GM21619 (cell line): ENCODE measurements at regions not wholly inside any gene's neighbourhood (a gene's known extent, or its start where the extent isn't known, plus 50 kb on each side); places are given as distances from the start of the nearest gene placed in this dataset.

Experiments used
- ATAC-seq: cut with Tn5 transposase; IDR thresholded peaks from one replicate; pipeline ENCODE4 v1.9.1; 2021; ENCODE audit not compliant: unreplicated experiment

DNA sequence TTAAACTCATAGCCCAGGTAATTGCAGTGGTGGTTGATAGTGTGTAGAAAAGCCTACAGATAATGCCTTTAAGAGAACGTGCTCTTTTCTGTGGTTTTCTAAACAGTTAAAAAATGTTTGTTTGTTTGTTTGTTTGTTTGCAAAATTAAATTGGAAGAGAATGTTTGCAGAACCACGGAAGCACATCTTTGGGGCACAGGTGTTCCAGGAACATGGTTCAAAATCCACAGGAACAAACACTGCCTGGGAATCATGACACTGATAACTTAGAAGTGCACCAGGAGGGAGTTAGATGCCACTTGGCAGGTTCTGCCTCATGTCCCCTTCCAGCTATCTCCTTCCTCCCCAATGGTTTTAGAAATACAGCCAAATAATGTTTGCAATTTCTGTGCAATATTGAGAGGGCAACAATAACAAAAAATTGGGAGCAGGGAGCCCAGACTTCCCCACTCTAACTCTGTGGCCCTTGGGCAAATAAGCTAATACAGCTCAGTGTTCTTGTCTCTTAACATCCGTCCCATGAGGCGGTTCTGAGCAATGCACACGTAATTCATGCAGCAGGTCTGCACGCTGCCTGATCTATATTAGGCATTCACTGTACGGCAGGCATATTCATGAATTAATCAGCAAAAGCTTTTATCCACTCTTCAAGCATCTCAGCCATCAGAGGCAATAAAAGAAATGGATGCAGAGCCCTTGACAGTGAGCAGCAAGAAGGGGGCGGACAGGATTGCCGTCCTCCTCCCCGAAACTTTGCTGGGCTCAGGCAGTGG is 274.3 kb upstream of the FOXQ1 start:
- no peak for ATAC-seq

DNA sequence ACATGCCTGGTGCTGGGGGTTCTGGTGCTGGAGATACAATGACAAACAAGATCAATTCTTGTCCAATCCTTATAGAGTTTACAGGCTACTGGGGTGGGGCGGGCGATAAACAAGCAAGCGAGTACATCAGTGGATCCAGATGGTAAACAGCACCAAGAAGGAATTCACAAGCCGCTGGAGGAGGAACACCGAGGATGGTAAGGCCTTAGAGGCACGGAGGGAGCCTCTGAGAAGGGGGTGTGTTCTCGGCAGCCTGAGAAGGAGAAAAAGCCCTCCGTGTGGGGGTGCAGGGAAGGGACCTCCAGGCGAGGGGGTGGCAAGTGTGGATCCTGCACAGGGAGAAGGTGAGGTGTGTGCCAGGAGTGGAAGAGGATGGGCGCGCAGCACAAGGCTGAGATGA is 276.5 kb upstream of the FOXQ1 start:
- ATAC-seq = no peak

GRCh38 chr6:1031720-1032119 is 280.2 kb upstream of the FOXQ1 start:
- no peak for ATAC-seq

GRCh38 chr6:1029141-1029540 is 282.8 kb upstream of the FOXQ1 start:
- ATAC-seq = no peak

GRCh38 chr6:1028723-1029122 is 283.2 kb upstream of the FOXQ1 start:
- ATAC-seq = no peak

DNA sequence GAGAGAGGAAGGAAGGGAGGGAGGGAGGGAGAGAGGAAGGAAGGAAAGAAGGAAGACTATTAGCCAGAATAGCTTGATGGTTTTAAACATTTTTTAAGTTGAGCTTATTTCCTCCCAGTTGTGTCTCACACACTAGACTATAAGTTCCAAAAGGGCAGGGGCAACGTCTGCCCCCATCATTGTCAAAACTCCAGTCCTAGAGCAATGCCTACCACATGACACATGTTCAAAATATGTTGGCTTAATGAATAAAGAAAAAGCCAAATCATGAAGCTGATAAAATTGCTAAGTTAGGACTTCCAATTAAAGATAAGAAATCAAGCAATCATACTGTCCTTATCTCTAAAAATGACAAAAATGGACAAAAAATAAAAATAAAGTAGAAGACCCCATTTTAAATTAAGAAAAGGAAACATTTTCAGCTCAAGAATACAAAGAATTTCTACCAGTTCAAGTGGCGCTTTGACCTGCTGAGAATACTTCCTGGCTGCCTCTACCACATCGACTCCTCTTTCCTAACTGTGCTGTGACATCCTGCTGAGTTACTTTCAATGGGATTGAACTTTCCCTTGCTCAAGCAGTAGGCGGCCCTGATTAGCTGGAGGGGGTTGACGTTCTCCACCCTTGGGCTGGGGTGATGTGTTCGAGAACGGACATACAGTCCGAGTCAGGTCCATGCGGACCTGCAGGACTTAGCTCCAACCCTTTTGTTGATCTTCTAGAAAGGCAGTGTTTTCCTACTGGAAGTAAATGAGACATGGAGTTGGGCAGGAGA is 283.9 kb upstream of the FOXQ1 start:
- ATAC-seq = no peak

DNA sequence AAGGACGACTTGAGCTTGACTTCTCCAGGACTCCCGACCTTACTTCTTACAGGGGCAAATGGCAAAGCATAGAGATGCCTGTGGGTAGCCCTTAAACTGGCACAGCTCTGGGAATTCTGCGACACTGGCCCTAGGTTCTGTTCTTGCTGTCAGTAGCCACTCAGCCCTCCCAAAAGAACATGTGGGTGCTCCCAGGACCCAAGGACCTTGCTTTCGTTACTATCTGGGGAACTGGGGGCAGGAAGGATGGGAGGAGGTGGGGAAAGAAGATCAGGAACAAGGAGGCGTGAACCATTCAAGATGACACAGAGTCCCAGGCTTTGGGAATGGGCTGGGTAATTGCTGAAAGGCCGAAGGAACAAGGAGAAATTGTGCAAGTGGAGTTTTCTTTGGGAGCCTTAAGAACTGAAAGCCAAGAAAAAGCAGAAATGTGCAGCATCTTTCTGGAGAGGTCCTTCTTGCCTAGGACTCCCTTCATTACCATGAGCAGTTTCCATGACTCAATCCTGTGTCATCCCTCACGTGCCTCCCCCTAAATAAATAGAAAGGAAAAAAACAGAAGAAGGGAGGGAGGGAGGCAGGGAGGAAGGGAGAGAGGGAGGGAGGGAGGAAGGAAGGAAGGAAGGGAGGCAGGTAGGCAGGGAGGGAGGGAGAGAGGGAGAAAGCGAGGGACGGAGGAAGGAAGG is 284.6 kb upstream of the FOXQ1 start:
- no peak for ATAC-seq

- ATAC-seq = no peak
Measured at GRCh38 chr6:1025821-1026220, 286.1 kb upstream of the FOXQ1 start.

- ATAC-seq = no peak
Measured at GRCh38 chr6:1024587-1024986, 287.3 kb upstream of the FOXQ1 start.

- no peak for ATAC-seq
Measured at GRCh38 chr6:1024161-1024560, 287.7 kb upstream of the FOXQ1 start.

- ATAC-seq = no peak
Measured at GRCh38 chr6:1023229-1023628, 288.7 kb upstream of the FOXQ1 start.

GRCh38 chr6:1022719-1023118 is 289.2 kb upstream of the FOXQ1 start:
- ATAC-seq = no peak

DNA sequence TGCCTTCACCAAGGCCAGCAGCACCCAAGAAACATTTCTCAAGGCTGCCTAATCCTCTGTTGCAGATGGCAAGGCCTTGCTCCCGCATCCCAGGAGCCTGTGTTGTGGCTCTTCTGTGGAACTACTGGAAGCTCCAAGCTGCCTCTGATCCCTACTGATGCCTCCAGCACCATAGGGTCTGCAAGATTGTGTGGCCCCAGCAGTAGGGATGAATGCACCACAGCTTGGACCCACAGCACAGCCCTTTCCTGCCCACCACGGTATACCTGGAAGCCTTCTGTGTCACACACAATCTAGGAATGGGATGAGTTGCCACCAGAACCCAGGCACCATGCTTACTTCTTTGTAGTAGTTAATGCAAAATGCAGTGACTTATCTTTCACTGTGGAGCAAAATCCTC is 291.1 kb upstream of the FOXQ1 start:
- no peak for ATAC-seq

DNA sequence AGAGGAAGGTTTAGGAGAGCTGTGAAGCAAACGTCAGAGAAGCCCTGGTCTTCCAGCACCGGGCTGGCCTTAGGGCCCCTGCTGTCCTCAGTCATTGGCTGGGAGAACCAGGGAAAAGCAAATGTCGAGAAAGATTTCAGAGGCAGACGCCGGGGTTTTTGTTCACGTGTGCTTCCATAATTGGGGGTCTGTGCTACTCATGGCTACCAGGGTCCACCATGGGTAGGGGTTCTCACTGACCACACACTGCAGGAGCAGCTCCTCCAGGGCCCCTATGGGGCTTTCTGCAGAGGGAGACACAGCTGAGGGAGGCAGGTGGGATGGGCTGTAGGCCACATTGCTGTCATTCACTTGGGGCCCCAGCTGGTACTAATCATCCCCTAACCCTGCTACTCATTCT is 291.8 kb upstream of the FOXQ1 start:
- no peak for ATAC-seq

GRCh38 chr6:1018041-1018440 is 293.9 kb upstream of the FOXQ1 start:
- no peak for ATAC-seq

GRCh38 chr6:1016329-1017302 is 295.3 kb upstream of the FOXQ1 start:
- ATAC-seq = no peak

- ATAC-seq = no peak
Measured at GRCh38 chr6:1015825-1016224, 296.1 kb upstream of the FOXQ1 start.

GRCh38 chr6:1014431-1014807 is 297.5 kb upstream of the FOXQ1 start:
- no peak for ATAC-seq

DNA sequence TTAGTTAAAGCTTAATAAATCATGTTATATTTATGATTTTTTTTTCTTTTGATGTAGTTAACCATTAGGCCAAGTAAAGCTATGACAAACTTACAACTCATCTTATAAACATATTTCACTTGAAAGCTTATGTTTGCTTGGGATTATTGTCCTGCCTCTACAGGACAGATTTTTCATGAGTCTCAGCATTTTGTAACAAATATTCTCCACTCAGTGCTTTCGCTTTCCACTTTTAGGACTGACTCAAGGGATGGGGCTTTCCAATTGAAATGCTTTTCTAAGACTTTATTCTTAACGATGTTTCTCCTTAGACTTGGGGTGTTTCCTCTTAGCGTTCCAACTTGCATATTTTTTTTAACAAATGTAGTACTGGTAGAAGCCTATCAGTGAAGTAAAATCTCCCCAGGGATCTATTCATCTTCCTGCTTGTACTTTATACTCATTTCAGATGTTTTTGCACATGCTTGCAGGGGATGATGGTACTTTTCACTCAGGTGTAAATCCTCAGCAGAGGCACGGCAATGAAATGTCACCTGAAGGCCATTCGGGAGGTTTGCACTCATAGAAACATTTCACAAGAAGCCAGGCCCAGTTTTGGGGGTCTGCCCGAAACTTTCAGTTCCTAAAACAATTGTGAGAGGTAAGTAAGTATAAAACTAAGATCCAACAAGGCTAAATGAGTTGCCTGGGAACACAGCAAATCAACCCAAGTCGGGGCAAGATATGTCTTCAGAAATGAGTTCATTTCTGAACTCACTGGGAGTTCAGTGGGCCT is 298.1 kb upstream of the FOXQ1 start:
- no peak for ATAC-seq

GRCh38 chr6:1009103-1009502 is 302.8 kb upstream of the FOXQ1 start:
- no peak for ATAC-seq
